NT2/D1 (cell line): ENCODE measurements at regions not wholly inside any gene's neighbourhood (a gene's known extent, or its start where the extent isn't known, plus 50 kb on each side); places are given as distances from the start of the nearest gene placed in this dataset.

Source experiments
- YY1 ChIP-seq: IDR thresholded peaks from 2 replicates; pipeline ENCODE4 v1.6.1; 2011; ENCODE audit not compliant: insufficient read length, insufficient read depth
- ZNF274 ChIP-seq: IDR thresholded peaks from 2 replicates; pipeline ENCODE4 v1.6.1; 2011; ENCODE audit warnings: mild to moderate bottlenecking, low read depth, low read length

GRCh38 chr2:129329574-129329973, 649.9 kb upstream of the RAB6C start:
- TF ChIP-seq YY1, result no peak
- no peak for TF ChIP-seq ZNF274
